EH (cell line): ENCODE measurements at regions not wholly inside any gene's neighbourhood (a gene's known extent, or its start where the extent isn't known, plus 50 kb on each side); places are given as distances from the start of the nearest gene placed in this dataset.
"Not testable (repeated sequence)": the region's sequence is repeated elsewhere in the genome, so short reads cannot be mapped to it uniquely, and the experiment has no call there.

Source experiments
- DNase-seq: peaks from one replicate; pipeline ENCODE4 v3.0.0-alpha.2; 2015; ENCODE audit warnings: low read depth

- no peak for DNase-seq
Observed at GRCh38 chr15:68482246-68482645, 50.3 kb upstream of the ITGA11 start.

- DNase-seq: no peak
Observed at GRCh38 chr15:68483165-68483564, 51.2 kb upstream of the ITGA11 start.

GRCh38 chr15:68484220-68484619 lies 52.3 kb upstream of the ITGA11 start:
- DNase-seq: no peak

GRCh38 chr15:68484696-68485400 lies 52.9 kb upstream of the ITGA11 start:
- peak; percentile 96 for DNase-seq

GRCh38 chr15:68485721-68486360 lies 53.9 kb upstream of the ITGA11 start:
- no peak for DNase-seq

- DNase-seq: peak; percentile 80
Observed at GRCh38 chr15:68487087-68487843, 55.3 kb upstream of the ITGA11 start.

GRCh38 chr15:68488290-68488689 lies 56.3 kb upstream of the ITGA11 start:
- DNase-seq: no peak

- DNase-seq: no peak
Observed at GRCh38 chr15:68488966-68489365, 57.0 kb upstream of the ITGA11 start.

GRCh38 chr15:68489421-68489820 lies 57.5 kb upstream of the ITGA11 start:
- peak; percentile 70 for DNase-seq

- no peak for DNase-seq
Observed at GRCh38 chr15:68491415-68492106, 59.6 kb upstream of the ITGA11 start.

GRCh38 chr15:68492855-68493254 lies 60.9 kb upstream of the ITGA11 start:
- DNase-seq: peak; percentile 68

- DNase-seq: peak; percentile 51
Observed at GRCh38 chr15:68493629-68494028, 61.7 kb upstream of the ITGA11 start.

GRCh38 chr15:68494573-68495110 lies 62.7 kb upstream of the ITGA11 start:
- no peak for DNase-seq

- no peak for DNase-seq
Observed at GRCh38 chr15:68495221-68495950, 63.4 kb upstream of the ITGA11 start.

GRCh38 chr15:68495981-68496705 lies 64.2 kb upstream of the ITGA11 start:
- no peak for DNase-seq

GRCh38 chr15:68496751-68497150 lies 64.8 kb upstream of the ITGA11 start:
- DNase-seq: not testable (repeated sequence)

- peak; percentile 55 for DNase-seq
Observed at GRCh38 chr15:68497206-68497910, 65.4 kb upstream of the ITGA11 start.

- no peak for DNase-seq
Observed at GRCh38 chr15:68498076-68498475, 66.1 kb upstream of the ITGA11 start.

- peak; percentile 50 for DNase-seq
Observed at GRCh38 chr15:68499620-68500312, 67.8 kb upstream of the ITGA11 start.
